Limb (tissue), 2 donors: ENCODE measurements at regions not wholly inside any gene's neighbourhood (a gene's known extent, or its start where the extent isn't known, plus 50 kb on each side); places are given as distances from the start of the nearest gene placed in this dataset.

Source experiments
- DNase-seq, 2 donors: peaks; one replicate each; pipeline ENCODE4 v3.0.0-alpha.2; 2016; ENCODE audit errors: extremely low spot score in 2 of 2

DNA sequence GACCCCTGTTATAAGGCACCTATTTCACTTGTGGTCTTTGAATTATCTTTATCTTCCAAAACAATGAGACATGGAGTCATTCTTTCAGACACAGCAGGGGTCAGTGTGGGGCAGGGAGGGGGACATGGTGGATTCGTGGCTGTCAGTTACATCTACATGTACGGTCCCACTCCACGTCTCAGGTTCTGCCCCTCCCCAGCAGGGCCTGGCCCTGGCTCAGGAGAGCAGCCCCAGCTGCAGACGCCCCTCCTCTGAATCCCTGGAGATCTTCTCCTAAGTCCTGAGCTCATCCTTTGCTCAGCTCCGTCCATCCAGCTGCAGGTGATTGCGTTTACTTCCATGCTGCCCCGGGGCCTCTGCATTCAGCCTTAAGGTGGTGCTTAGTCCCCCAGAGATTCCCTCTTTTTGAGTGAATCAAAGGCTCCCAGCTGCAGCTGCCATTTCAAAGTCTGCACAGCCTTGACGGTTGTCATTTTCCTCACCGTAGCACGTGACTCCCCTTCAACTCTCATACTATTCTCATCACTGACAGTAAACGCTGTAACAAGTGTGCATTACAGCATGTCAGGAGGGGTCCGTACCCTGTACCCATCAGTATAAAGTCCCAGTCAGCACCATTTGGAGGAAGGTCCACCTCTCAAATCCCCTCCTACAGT is 113.4 kb upstream of the TCERG1L start:
- DNase-seq, result no peak

- DNase-seq, result no peak
Measured at GRCh38 chr10:131425752-131426533, 114.4 kb upstream of the TCERG1L start.

- DNase-seq, result no peak
Measured at GRCh38 chr10:131426534-131426898, 115.0 kb upstream of the TCERG1L start.

DNA sequence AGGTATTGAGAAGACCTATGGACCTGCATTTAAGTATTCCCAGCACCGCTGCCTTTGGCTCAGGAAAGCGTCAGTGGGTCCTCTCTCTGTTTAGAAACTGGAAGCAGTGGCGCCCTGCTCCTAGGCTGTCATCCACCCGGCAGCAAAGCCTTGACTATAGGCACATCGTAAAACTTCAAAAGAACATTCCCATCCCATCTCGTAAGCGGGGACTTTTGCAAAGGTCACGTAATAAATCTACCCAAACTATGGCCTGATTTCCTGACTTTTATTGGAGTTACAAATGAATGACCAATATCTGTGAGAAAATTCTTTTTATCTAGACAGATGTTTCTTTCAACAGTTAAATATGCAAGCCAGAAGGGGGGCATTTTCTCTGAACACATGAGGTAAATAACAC is 115.8 kb upstream of the TCERG1L start:
- no peak for DNase-seq

GRCh38 chr10:131427901-131428300 is 116.4 kb upstream of the TCERG1L start:
- no peak for DNase-seq

- no peak for DNase-seq
Measured at GRCh38 chr10:131429141-131429540, 117.6 kb upstream of the TCERG1L start.

- no peak for DNase-seq
Measured at GRCh38 chr10:131429942-131430341, 118.4 kb upstream of the TCERG1L start.

GRCh38 chr10:131430716-131431412 is 119.3 kb upstream of the TCERG1L start:
- DNase-seq, result peak in 1 of 2 donors; percentile 55

DNA sequence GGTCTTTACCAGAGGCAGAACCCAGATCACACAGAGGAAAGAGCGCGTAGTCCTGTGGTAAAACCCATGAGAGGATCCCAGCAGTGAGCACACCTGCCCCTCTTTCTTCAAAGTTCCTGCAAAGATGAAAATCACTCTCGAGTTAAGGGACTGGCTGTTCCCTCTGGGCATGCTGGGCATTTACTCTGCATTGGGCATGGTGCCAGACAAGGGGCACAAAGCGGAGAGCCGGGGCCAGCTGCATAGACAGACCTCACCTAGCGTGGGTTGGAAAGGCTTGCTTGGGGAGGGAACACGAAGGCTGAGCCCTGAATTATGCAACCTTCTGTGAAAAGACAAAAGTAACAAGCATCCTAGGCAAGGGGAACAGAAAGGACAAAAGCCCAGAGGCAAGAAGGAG is 120.0 kb upstream of the TCERG1L start:
- DNase-seq, result no peak

- DNase-seq, result no peak
Measured at GRCh38 chr10:131431978-131432690, 120.6 kb upstream of the TCERG1L start.

DNA sequence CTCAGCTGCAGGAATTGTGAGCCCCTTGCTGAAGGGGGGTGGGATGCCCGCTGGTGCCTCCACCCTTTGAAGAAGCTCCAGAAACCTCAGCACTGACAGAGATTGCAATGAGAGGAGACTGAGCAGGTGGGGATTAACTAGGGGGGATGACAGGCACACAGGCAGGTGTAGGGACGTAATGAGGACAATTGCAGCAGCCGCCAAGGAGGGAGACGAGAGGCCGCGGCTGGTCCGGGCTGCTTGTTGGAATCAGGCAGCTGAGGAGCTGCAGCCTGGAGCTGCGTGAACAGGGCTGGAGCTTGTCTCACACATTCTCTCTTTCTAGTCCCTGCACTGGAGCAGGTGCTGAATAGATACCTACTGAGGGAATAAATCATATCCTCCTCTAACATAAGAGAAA is 122.0 kb upstream of the TCERG1L start:
- no peak for DNase-seq

GRCh38 chr10:131435232-131435631 is 123.7 kb upstream of the TCERG1L start:
- no peak for DNase-seq

DNA sequence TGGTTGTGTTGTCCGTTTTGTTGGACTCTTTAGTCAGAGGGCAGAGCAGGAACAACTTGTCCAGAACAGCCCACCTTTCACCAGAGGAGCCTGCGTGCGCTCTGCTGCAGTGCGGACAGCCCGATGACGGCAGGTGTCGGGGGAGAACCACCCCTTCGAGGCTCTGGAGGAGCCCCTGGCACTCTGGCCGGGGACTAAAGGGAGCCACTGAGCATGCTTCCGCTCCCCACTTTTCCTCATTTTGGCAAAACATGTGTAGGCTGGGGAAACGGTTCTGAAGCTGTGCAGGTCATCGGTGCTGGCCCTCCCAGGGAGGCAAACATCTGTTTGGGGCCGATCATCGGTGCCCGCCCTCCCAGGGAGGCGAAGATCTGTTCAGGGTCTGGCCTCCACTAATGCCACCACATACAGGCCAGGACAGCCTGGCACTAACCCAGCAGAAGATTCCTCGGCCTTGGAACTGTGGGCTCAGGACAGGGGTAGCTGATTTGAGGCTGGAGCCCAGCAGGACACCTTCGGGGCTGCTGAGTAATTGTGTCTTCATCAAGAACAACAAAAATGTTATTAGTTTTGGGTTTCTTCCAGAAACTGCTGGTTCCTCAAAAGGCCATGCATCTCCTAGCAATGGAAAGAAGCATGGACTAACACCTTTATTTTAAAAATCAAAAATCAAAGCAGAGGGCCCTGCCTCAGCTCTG is 124.4 kb upstream of the TCERG1L start:
- DNase-seq, result no peak

DNA sequence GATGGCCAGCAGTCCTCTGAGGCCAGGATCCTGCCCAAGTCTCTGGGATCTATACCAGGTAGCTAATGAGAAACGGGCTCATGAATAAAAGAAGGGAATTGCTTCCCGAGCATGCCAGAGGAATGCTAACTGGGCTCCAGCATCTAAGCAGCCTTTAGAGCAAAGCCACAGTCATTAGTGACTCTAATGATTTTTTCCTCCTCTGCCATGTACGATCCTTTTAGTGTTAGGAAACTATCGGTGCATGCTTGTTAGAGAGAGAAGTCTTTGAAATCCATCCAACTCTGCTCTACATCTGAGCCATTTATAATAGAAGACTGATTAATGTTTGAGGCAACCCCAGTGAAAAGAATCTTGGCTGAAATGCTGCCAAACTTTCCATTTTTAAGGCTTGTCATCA is 124.9 kb upstream of the TCERG1L start:
- peak in 1 of 2 donors; percentile 24 for DNase-seq

DNA sequence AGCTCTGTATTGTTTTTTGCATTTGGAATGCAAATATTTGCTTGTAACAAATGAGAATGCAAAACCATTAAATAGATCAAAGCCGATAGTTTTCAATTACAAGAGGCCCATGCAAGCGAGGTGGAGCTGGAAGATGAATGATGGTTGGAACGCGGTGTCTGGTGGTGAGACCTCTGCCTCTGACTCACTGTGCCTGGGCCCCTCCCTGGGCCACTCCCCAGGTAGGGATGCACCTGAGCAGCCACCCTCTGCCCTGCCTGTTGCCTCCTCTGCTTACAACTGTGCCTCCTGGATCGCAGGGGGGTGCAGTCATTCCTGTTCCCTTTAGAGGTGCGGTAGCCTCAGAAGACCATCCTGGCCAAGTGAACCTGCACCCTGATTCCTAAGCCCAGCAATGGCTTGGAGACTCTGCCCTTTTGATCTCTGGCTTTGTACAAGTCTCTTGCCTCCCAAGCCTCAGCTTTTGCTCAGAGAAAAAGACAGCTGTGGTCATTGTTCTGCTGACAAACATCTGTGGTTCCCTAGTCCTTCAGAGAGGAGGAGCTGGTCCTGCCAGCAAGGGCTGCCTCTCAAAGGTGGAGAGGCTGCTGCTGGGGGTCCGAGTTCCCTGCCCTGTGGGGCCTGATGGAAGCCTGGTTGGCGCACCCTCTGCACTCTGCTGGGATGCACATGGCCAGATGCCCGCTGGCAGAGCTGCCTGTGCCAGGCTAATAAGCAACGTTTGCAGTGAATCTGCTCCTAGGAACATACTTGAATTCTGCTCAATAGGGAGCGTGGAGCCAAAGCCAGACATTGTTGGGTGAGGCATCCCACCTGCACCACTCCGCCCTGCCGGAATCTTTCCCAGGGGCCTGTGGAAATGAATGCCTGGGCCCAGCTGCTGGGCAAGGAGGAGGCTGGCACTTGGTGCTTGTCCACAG is 126.3 kb upstream of the TCERG1L start:
- DNase-seq, result no peak

DNA sequence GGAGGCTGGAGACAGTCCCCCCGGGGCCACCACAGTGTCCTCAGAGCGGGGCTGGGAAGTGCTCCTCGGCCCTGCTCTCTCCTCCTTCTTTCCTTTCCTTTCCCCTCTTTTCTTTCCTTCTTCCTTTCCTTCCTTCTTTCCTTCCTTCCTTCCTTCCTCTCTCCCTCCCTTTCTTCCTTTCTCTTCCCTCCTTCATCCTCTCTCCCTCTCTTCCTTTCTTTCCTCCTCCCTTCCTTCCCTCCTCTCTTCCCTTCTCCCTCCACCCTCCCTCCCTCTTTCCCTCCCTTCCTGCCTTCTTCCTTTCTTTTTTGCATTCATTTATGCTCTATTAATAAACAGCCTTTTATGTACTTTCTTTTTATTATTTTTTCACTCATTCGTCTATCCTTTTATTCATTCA is 127.1 kb upstream of the TCERG1L start:
- no peak for DNase-seq

DNA sequence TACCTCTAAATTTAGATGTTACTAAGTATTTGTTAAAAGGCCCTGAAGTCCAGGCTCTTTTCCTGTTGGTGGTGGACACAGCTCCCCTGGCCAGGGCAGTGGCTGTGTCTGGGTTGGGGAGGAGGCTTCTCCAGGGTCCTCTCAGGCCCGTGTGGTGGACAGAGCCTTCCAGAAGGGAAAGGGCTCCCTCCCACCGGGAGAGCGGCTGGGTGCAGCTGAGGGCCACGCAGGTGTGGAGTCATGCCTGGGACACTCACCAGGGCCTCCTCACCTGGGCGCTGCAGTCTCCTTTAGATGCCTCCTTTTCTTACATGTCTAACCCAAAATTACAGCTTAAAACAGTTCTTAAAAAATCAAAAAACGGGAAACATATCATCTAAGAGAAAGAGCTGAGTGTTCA is 128.2 kb upstream of the TCERG1L start:
- DNase-seq, result no peak

DNA sequence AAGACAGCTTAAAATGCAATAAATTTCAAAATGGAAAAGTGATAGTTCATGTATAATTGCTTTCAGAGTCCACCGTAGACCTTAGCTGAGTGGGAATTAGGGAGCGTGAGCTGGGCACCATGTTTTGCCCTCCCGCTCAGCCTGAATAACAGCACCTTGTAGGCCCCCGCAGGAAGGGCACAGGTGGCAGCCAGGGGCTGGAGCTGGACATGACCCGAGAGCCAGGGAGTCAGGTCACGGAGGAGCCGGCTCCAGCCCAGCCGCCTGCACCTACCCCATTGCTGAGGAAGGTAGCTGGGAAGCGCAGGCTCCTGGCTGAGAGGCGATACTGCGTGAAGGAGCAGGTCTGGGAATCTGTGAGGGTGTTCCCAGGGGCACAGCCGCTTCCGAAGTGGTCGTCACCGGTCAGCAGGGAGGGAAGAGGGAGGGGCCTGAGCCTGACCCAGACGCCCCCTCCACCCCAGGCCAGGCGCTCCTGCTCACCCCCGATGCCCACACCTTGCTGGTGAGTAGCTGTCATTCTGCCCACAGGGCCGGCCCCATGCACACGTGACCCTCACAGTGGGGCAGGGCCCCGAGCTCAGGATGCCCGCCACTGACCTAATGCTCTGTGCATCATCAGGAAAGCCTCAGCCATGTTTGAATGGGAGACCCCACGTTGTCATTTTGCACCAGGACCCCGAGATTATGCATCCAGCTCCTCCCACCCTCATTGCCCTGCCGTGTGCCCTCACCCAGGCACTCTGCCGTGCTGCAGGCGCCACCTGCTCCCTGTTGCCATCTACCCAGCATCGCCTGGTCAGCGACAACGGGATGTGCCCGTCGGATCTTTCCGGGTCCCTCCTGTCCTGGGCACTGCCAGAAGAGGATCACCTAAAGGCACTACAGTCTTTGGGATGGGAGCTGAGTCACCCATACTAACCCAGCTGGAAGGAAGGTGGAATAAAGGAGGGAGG is 129.2 kb upstream of the TCERG1L start:
- DNase-seq, result no peak

DNA sequence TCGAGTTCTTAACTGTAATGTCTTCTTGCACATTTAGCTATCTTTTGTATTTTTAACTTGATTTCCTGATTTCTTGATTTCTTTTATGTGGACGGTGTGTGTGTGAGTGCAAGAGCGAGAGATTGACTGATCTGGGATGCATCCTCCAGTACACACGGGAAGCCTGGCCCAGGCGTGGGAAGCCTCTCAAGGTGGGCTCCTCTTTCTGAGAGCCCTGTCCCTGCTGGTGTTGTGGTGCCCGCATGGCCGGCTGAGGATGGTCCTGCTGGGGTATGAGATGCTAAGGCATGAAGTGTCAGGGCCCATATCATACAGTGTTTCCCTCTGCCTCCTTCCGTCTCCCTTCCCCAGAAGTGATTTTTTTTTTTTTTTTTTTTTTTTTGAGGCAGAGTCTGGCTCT is 130.8 kb upstream of the TCERG1L start:
- DNase-seq, result no peak
